GM12878 (cell line): ENCODE measurements at regions not wholly inside any gene's neighbourhood (a gene's known extent, or its start where the extent isn't known, plus 50 kb on each side); places are given as distances from the start of the nearest gene placed in this dataset.

Experiments used
- BCL11A ChIP-seq: IDR thresholded peaks from 2 replicates; pipeline ENCODE4 v1.6.1; 2011; ENCODE audit warnings: low read depth, low read length
- CEBPB ChIP-seq, 2 experiments: fragments of 150-350 bp in 1 of 2; IDR thresholded peaks; 2 replicates each; pipeline ENCODE4 v1.6.1; 2012 to 2014; ENCODE audit warnings: low read depth in 2 of 2, low read length in 2 of 2, borderline replicate concordance in 1 of 2, inconsistent platforms in 1 of 2
- CTCF ChIP-seq, 3 experiments: IDR thresholded peaks in 2 of 3; conservative IDR thresholded peaks in 1 of 3; 2 replicates each; pipeline ENCODE4 v1.5.1; 2011; ENCODE audit warnings: low read depth in 3 of 3, low read length in 3 of 3, mild to moderate bottlenecking in 3 of 3, control low read depth in 2 of 3, moderate library complexity in 2 of 3, inconsistent platforms in 1 of 3, mixed read lengths in 1 of 3; ENCODE audit not compliant: control insufficient read depth in 2 of 3, insufficient read depth in 1 of 3; ENCODE audit errors: extremely low read depth in 1 of 3
- JUND ChIP-seq: IDR thresholded peaks from 2 replicates; pipeline ENCODE4 v1.6.1; 2012; ENCODE audit warnings: low read depth, mild to moderate bottlenecking, low read length, improper control_type of control experiment, moderate library complexity
- MAX ChIP-seq: IDR thresholded peaks from 2 replicates; pipeline ENCODE4 v1.6.1; 2012; ENCODE audit warnings: low read depth, low read length, improper control_type of control experiment
- MXI1 ChIP-seq: fragments of 150-350 bp; IDR thresholded peaks from 2 replicates; pipeline ENCODE4 v1.6.1; 2011; ENCODE audit warnings: low read depth, mild to moderate bottlenecking, inconsistent platforms, low read length, improper control_type of control experiment

- TF ChIP-seq CTCF (IDR thresholded peaks at IDR 0.05 in 2 of 3, conservative IDR thresholded peaks at IDR 0.05 in 1 of 3; ENCODE audit: control insufficient read depth in 2 of 3, extremely low read depth in 1 of 3, insufficient read depth in 1 of 3, low read depth in 3 of 3, low read length in 3 of 3) (no peak), CEBPB (IDR thresholded peaks at IDR 0.05; ENCODE audit: borderline replicate concordance in 1 of 2, low read depth in 2 of 2, low read length in 2 of 2) (no peak), MXI1 (no peak), JUND (no peak), BCL11A (no peak), MAX (no peak)
Measured at GRCh38 chr14:27127838-27128237, 530.0 kb upstream of the NOVA1 start.
